ENCODE measurements at regions not wholly inside any gene's neighbourhood (a gene's known extent, or its start where the extent isn't known, plus 50 kb on each side); places are given as distances from the start of the nearest gene placed in this dataset.

DNA sequence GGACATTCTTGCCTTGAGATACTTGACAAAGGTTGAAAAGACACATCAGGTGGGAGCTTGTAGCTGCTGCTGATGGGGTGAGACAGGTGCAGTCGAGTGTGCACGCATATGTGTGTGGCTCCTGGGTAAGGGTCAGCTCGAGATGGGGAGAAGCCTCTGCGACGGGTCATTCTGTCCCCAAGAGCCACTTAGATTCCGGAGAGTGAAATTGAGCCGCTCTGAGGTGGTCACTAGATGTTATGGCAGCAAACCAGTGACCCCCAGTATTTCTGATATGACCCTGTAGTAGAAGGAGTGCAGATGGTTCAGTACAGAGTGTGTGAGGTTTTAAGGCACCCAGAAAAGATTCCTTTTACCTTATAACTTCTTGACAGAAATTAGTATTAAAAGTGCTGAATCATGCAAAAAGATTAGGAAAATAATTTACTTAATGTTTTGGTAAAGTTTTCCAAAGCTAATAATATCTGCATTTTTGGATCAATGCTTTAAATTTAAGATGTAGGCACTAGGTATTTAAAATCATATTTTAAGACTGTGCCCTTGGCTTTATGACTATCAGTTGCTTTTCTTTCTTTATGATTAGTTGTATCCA, 241.9 kb upstream of the TOPAZ1 start:
- Histone ChIP-seq H3K27ac (no peak overlapping the region), H3K4me1 (peaks cover 42% of the 10 kb centered on the region), H3K27me3 (no peaks in the 10 kb centered on the region), H3K4me3 (no peak overlapping the region), H3K36me3 (no peaks in the 10 kb centered on the region), H3K9me3 (no peaks in the 10 kb centered on the region)
- intact Hi-C loops (cut with DNase I), result no loop called here
- TF ChIP-seq POLR2A (IDR thresholded peaks at IDR 0.05), result no peak
- DNase-seq (ENCODE audit: extremely low spot score in 2 of 2), result no peak

DNA sequence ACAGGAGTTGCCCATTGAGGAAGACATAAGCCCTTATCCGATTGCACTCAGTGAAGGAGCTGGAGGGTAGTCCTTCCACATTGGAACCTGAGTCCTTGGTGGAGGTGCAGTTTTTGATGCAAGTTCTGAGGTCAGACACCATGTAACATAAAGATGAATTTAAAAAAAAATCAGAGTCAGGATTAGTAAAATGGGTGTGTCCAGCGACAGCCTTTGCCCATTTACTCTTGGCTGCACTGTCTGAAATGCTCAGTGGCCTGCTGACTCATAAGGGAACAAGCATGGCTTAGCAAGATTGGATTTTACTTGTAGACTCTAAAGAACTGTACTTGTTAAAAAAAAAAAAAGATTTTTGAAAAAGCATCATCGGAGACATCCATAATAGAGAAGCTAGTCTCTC, 241.1 kb upstream of the TOPAZ1 start:
- no peaks in the 10 kb centered on the region for H3K9me3 ChIP-seq
- no peaks in the 10 kb centered on the region for H3K36me3 ChIP-seq
- DNase-seq (ENCODE audit: extremely low spot score in 2 of 2), result no peak
- peaks cover 34% of the 10 kb centered on the region for H3K4me1 ChIP-seq
- TF ChIP-seq, protein P1, sequence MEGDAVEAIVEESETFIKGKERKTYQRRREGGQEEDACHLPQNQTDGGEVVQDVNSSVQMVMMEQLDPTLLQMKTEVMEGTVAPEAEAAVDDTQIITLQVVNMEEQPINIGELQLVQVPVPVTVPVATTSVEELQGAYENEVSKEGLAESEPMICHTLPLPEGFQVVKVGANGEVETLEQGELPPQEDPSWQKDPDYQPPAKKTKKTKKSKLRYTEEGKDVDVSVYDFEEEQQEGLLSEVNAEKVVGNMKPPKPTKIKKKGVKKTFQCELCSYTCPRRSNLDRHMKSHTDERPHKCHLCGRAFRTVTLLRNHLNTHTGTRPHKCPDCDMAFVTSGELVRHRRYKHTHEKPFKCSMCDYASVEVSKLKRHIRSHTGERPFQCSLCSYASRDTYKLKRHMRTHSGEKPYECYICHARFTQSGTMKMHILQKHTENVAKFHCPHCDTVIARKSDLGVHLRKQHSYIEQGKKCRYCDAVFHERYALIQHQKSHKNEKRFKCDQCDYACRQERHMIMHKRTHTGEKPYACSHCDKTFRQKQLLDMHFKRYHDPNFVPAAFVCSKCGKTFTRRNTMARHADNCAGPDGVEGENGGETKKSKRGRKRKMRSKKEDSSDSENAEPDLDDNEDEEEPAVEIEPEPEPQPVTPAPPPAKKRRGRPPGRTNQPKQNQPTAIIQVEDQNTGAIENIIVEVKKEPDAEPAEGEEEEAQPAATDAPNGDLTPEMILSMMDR (IDR thresholded peaks at IDR 0.05), result no peak
- no peak for TF ChIP-seq POLR2A (IDR thresholded peaks at IDR 0.05)
- no peak for TF ChIP-seq POLR2AphosphoS5 (IDR thresholded peaks at IDR 0.05; ENCODE audit: insufficient read depth in 1 of 2, low read depth in 1 of 2)
- intact Hi-C loops (cut with DNase I), result no loop called here
- no peaks in the 10 kb centered on the region for H3K27me3 ChIP-seq
- H3K27ac ChIP-seq, result no peak overlapping the region
- H3K4me3 ChIP-seq, result no peak overlapping the region

DNA sequence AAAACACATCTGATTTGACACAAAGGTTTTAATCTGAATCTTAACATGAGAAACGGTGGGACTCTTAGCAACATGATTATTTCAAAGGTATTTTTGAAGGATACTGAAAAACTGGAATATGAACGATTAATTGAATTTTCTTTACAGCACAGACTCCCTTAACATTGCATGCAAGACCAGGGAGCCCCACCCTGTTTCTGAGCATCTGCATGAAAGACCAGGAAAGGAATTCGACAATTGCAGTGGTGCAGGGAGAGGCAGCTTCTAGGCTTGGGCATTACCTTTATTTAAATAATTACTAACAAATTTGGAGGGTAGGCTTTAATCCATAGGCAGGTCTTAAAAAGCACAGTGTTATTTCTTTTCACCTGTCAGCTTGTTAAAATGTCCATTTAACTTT, 240.6 kb upstream of the TOPAZ1 start:
- H3K4me1 ChIP-seq, result peaks cover 29% of the 10 kb centered on the region
- H3K27ac ChIP-seq, result no peak overlapping the region
- intact Hi-C loops (cut with DNase I), result no loop called here
- no peak overlapping the region for H3K4me3 ChIP-seq
- no peak for DNase-seq (ENCODE audit: extremely low spot score in 2 of 2)
- H3K27me3 ChIP-seq, result no peaks in the 10 kb centered on the region
- H3K9me3 ChIP-seq, result no peaks in the 10 kb centered on the region
- TF ChIP-seq, protein P1 (IDR thresholded peaks at IDR 0.05), result no peak
- TF ChIP-seq POLR2AphosphoS5 (IDR thresholded peaks at IDR 0.05; ENCODE audit: insufficient read depth in 1 of 2, low read depth in 1 of 2) (no peak), POLR2A (IDR thresholded peaks at IDR 0.05) (no peak)
- H3K36me3 ChIP-seq, result no peaks in the 10 kb centered on the region

DNA sequence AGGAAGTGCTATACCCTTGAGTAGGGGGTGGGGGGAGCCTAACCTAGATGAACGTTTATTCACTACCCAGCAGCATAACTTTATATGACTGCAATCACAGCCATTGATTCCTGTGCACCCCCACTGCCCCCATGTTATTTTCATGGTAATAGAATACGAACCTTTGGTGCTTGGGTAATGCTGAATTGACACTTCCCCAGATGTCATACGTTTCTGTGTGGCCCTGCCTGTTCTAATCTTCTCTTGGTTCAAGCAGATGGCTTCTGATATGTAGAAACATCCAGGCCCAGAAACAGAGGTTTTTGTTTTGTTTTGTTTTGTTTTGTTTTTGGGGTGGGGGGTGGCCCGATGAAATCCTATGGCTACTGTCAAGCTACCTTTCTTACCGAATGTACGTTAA, 237.9 kb upstream of the TOPAZ1 start:
- intact Hi-C loops (cut with DNase I), result no loop called here
- Histone ChIP-seq H3K27me3 (no peaks in the 10 kb centered on the region), H3K36me3 (no peaks in the 10 kb centered on the region), H3K4me1 (peaks cover 3% of the 10 kb centered on the region), H3K4me3 (no peak overlapping the region), H3K27ac (no peak overlapping the region), H3K9me3 (no peaks in the 10 kb centered on the region)
- no peak for TF ChIP-seq POLR2A (IDR thresholded peaks at IDR 0.05)
- TF ChIP-seq, protein P1 (IDR thresholded peaks at IDR 0.05), result no peak
- TF ChIP-seq POLR2AphosphoS5 (IDR thresholded peaks at IDR 0.05; ENCODE audit: insufficient read depth in 1 of 2, low read depth in 1 of 2), result no peak
- no peak for DNase-seq (ENCODE audit: extremely low spot score in 2 of 2)

DNA sequence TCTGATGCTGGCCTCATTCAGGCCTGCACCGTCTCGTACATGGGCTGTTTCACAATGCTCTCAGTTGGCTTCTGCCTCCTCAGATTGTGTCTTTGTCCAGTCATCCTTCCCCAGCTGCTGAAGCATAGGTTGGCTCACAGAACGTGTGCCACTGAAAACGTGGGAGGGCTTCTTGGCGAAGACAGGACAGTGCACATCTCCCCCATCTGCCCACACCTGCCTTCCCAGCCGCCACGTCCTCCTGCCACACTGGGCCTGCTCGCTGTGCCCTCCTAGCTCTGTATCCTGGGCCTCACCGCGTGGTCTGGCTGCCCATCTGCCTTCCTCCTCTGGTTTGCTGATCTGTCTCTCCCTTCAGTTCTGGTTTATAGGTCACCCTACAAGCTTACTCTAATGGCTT, 230.0 kb upstream of the TOPAZ1 start:
- no peak overlapping the region for H3K27ac ChIP-seq
- intact Hi-C loops (cut with DNase I), result no loop called here
- H3K4me1 ChIP-seq, result no peaks in the 10 kb centered on the region
- no peaks in the 10 kb centered on the region for H3K27me3 ChIP-seq
- H3K4me3 ChIP-seq, result no peak overlapping the region
- no peak for DNase-seq (ENCODE audit: extremely low spot score in 2 of 2)
- H3K36me3 ChIP-seq, result no peaks in the 10 kb centered on the region
- H3K9me3 ChIP-seq, result no peaks in the 10 kb centered on the region
- no peak for TF ChIP-seq POLR2A (IDR thresholded peaks at IDR 0.05)
- TF ChIP-seq, protein P1 (IDR thresholded peaks at IDR 0.05), result no peak
- no peak for TF ChIP-seq POLR2AphosphoS5 (IDR thresholded peaks at IDR 0.05; ENCODE audit: insufficient read depth in 1 of 2, low read depth in 1 of 2)

Measured in vagina (tissue), 2 donors.